GM12878 (cell line): ENCODE measurements at regions not wholly inside any gene's neighbourhood (a gene's known extent, or its start where the extent isn't known, plus 50 kb on each side); places are given as distances from the start of the nearest gene placed in this dataset.

ENCODE experiments used
- BHLHE40 ChIP-seq, 2 experiments: fragments of 450-650 bp in 1 of 2; IDR thresholded peaks; 2 replicates each; pipeline ENCODE4 v1.6.1; 2011 to 2017; ENCODE audit warnings: low read depth in 2 of 2, borderline replicate concordance in 1 of 2, improper control_type of control experiment in 1 of 2, low read length in 1 of 2, mild to moderate bottlenecking in 1 of 2
- MYB ChIP-seq: fragments of 150-350 bp; IDR thresholded peaks from 2 replicates; pipeline ENCODE4 v1.6.1; 2014; ENCODE audit warnings: mild to moderate bottlenecking, low read depth, low read length, borderline replicate concordance
- NBN ChIP-seq: fragments of 450-650 bp; IDR thresholded peaks from 2 replicates; pipeline ENCODE4 v1.6.1; 2016
- NFYA ChIP-seq: IDR thresholded peaks from 2 replicates; pipeline ENCODE4 v1.6.1; 2011; ENCODE audit warnings: low read depth, mild to moderate bottlenecking, low read length, improper control_type of control experiment, borderline replicate concordance
- NR2C1 ChIP-seq: fragments of 450-650 bp; IDR thresholded peaks from 2 replicates; pipeline ENCODE4 v1.6.1; 2017; ENCODE audit warnings: antibody characterized with exemption, mild to moderate bottlenecking, moderate library complexity
- PBX3 ChIP-seq: IDR thresholded peaks from 2 replicates; pipeline ENCODE4 v1.6.1; 2011; ENCODE audit warnings: mild to moderate bottlenecking, low read depth, low read length, moderate library complexity; ENCODE audit not compliant: insufficient replicate concordance
- POLR2AphosphoS2 ChIP-seq: IDR thresholded peaks from 2 replicates; pipeline ENCODE4 v1.6.1; 2011; ENCODE audit warnings: low read depth, mild to moderate bottlenecking, low read length, improper control_type of control experiment, moderate library complexity
- SKIL ChIP-seq: fragments of 450-650 bp; IDR thresholded peaks from 2 replicates; pipeline ENCODE4 v1.6.1; 2017; ENCODE audit warnings: mild to moderate bottlenecking, low read depth, inconsistent platforms; ENCODE audit not compliant: poor library complexity, severe bottlenecking
- SMC3 ChIP-seq: IDR thresholded peaks from 2 replicates; pipeline ENCODE4 v1.6.1; 2011; ENCODE audit warnings: low read length, improper control_type of control experiment, borderline replicate concordance
- TBL1XR1 ChIP-seq: IDR thresholded peaks from 2 replicates; pipeline ENCODE4 v1.6.1; 2012; ENCODE audit warnings: low read depth, low read length, improper control_type of control experiment
- USF2 ChIP-seq: IDR thresholded peaks from 2 replicates; pipeline ENCODE4 v1.6.1; 2011; ENCODE audit warnings: low read depth, low read length, improper control_type of control experiment, borderline replicate concordance
- ZNF207 ChIP-seq: fragments of 450-650 bp; IDR thresholded peaks from 2 replicates; pipeline ENCODE4 v1.6.1; 2014; ENCODE audit warnings: antibody characterized with exemption, mild to moderate bottlenecking, borderline replicate concordance
- TF ChIP-seq, protein P1 (sequence below): fragments of 450-650 bp; IDR thresholded peaks from 2 replicates; pipeline ENCODE4 v1.6.1; 2014; ENCODE audit warnings: mild to moderate bottlenecking
- TF ChIP-seq, protein P2 (sequence below): fragments of 450-650 bp; conservative IDR thresholded peaks from 2 replicates; pipeline ENCODE4 v1.6.1; 2017; ENCODE audit warnings: mild to moderate bottlenecking, moderate library complexity
- TF ChIP-seq, protein P3 (sequence below): fragments of 450-650 bp; IDR thresholded peaks from 2 replicates; pipeline ENCODE4 v1.6.1; 2017; ENCODE audit warnings: mild to moderate bottlenecking, moderate library complexity
- TF ChIP-seq, protein P4 (sequence below): fragments of 150-350 bp; IDR thresholded peaks from 2 replicates; pipeline ENCODE4 v1.6.1; 2014; ENCODE audit warnings: mild to moderate bottlenecking, low read depth, low read length

DNA sequence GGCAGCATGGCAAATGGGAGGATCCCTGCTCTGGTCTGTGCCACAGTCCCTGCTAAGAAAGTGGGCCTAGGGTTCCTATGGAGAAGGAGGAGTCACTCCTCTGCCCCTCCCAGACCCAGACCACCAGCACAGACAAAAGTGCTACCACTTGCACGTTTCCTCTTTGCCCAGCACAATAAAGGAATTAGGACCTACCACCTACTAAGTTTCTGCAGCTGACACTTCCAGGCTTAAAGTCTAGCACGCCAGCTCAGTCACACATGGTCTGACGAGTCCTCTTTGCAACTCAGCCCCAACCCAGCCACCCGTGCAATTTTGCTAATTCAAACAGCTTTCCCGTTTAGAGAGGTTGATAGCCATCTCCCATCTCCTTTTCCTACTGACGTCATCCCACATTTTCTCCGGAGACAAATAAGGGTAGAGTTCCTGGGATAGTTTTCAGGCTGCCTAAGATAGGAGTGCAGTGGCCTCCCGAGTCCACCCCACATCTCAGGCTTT, 66.2 kb upstream of the PTGR2 start (continued):
- TF ChIP-seq MYB (no peak), TBL1XR1 (0 out of 2 replicates have a peak, but pooled peaks have one; percentile 35), SKIL (no peak), PBX3 (no peak), USF2 (no peak), NFYA (no peak), SMC3 (no peak), NBN (no peak), NR2C1 (no peak), BHLHE40 (IDR thresholded peaks at IDR 0.05; ENCODE audit: borderline replicate concordance in 1 of 2, low read depth in 2 of 2, low read length in 1 of 2) (peak; percentile 75 to 81; a peak in 3 of 4 replicates), POLR2AphosphoS2 (0 out of 2 replicates have a peak, but pooled peaks have one; percentile 35), ZNF207 (no peak)
- TF ChIP-seq, protein P1, sequence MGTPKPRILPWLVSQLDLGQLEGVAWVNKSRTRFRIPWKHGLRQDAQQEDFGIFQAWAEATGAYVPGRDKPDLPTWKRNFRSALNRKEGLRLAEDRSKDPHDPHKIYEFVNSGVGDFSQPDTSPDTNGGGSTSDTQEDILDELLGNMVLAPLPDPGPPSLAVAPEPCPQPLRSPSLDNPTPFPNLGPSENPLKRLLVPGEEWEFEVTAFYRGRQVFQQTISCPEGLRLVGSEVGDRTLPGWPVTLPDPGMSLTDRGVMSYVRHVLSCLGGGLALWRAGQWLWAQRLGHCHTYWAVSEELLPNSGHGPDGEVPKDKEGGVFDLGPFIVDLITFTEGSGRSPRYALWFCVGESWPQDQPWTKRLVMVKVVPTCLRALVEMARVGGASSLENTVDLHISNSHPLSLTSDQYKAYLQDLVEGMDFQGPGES: no peak
- TF ChIP-seq, protein P2, sequence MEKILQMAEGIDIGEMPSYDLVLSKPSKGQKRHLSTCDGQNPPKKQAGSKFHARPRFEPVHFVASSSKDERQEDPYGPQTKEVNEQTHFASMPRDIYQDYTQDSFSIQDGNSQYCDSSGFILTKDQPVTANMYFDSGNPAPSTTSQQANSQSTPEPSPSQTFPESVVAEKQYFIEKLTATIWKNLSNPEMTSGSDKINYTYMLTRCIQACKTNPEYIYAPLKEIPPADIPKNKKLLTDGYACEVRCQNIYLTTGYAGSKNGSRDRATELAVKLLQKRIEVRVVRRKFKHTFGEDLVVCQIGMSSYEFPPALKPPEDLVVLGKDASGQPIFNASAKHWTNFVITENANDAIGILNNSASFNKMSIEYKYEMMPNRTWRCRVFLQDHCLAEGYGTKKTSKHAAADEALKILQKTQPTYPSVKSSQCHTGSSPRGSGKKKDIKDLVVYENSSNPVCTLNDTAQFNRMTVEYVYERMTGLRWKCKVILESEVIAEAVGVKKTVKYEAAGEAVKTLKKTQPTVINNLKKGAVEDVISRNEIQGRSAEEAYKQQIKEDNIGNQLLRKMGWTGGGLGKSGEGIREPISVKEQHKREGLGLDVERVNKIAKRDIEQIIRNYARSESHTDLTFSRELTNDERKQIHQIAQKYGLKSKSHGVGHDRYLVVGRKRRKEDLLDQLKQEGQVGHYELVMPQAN: 0 out of 2 replicates have a peak, but pooled peaks have one; percentile 18
- TF ChIP-seq, protein P3, sequence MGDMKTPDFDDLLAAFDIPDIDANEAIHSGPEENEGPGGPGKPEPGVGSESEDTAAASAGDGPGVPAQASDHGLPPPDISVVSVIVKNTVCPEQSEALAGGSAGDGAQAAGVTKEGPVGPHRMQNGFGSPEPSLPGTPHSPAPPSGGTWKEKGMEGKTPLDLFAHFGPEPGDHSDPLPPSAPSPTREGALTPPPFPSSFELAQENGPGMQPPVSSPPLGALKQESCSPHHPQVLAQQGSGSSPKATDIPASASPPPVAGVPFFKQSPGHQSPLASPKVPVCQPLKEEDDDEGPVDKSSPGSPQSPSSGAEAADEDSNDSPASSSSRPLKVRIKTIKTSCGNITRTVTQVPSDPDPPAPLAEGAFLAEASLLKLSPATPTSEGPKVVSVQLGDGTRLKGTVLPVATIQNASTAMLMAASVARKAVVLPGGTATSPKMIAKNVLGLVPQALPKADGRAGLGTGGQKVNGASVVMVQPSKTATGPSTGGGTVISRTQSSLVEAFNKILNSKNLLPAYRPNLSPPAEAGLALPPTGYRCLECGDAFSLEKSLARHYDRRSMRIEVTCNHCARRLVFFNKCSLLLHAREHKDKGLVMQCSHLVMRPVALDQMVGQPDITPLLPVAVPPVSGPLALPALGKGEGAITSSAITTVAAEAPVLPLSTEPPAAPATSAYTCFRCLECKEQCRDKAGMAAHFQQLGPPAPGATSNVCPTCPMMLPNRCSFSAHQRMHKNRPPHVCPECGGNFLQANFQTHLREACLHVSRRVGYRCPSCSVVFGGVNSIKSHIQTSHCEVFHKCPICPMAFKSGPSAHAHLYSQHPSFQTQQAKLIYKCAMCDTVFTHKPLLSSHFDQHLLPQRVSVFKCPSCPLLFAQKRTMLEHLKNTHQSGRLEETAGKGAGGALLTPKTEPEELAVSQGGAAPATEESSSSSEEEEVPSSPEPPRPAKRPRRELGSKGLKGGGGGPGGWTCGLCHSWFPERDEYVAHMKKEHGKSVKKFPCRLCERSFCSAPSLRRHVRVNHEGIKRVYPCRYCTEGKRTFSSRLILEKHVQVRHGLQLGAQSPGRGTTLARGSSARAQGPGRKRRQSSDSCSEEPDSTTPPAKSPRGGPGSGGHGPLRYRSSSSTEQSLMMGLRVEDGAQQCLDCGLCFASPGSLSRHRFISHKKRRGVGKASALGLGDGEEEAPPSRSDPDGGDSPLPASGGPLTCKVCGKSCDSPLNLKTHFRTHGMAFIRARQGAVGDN: no peak
- TF ChIP-seq, protein P4, sequence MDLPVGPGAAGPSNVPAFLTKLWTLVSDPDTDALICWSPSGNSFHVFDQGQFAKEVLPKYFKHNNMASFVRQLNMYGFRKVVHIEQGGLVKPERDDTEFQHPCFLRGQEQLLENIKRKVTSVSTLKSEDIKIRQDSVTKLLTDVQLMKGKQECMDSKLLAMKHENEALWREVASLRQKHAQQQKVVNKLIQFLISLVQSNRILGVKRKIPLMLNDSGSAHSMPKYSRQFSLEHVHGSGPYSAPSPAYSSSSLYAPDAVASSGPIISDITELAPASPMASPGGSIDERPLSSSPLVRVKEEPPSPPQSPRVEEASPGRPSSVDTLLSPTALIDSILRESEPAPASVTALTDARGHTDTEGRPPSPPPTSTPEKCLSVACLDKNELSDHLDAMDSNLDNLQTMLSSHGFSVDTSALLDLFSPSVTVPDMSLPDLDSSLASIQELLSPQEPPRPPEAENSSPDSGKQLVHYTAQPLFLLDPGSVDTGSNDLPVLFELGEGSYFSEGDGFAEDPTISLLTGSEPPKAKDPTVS: no peak
